Neutrophil (primary cell): ENCODE measurements at regions not wholly inside any gene's neighbourhood (a gene's known extent, or its start where the extent isn't known, plus 50 kb on each side); places are given as distances from the start of the nearest gene placed in this dataset.
"Not testable (repeated sequence)": the region's sequence is repeated elsewhere in the genome, so short reads cannot be mapped to it uniquely, and the experiment has no call there.

Experiments used
- H3K27ac ChIP-seq: fragments of 200-600 bp; sonication (generic); 2 replicates; pipeline ENCODE4 v1.5.1; 2016; ENCODE audit warnings: mild to moderate bottlenecking, moderate library complexity
- H3K27me3 ChIP-seq: fragments of 200-600 bp; sonication (generic); 2 replicates; pipeline ENCODE4 v1.6.0; 2016; ENCODE audit warnings: mild to moderate bottlenecking
- H3K36me3 ChIP-seq: fragments of 200-600 bp; sonication (generic); 2 replicates; pipeline ENCODE4 v1.5.1; 2017
- H3K4me1 ChIP-seq, 2 experiments: fragments of 200-600 bp in 1 of 2; sonication (generic) in 1 of 2; 1 replicate in 1 of 2; 2 replicates in 1 of 2; pipeline versions ENCODE4 v1.5.1 to v1.6.1; 2013 to 2016; ENCODE audit warnings: low read depth in 1 of 2, low read length in 1 of 2, mild to moderate bottlenecking in 1 of 2, moderate library complexity in 1 of 2; ENCODE audit not compliant: control insufficient read depth in 1 of 2, insufficient read depth in 1 of 2
- H3K4me3 ChIP-seq, 2 experiments: fragments of 200-600 bp in 1 of 2; sonication (generic) in 1 of 2; 1 replicate in 1 of 2; 2 replicates in 1 of 2; pipeline ENCODE4 v1.5.1; 2013 to 2016; ENCODE audit warnings: low read depth in 1 of 2, low read length in 1 of 2, mild to moderate bottlenecking in 1 of 2, moderate library complexity in 1 of 2
- H3K9me3 ChIP-seq: fragments of 200-600 bp; sonication (generic); 2 replicates; pipeline ENCODE4 v1.5.1; 2016
- TF ChIP-seq, protein P1 (sequence below): fragments of 200-600 bp; sonication (generic); IDR thresholded peaks from 2 replicates; pipeline ENCODE4 v1.5.1; 2016; ENCODE audit warnings: antibody characterized with exemption

DNA sequence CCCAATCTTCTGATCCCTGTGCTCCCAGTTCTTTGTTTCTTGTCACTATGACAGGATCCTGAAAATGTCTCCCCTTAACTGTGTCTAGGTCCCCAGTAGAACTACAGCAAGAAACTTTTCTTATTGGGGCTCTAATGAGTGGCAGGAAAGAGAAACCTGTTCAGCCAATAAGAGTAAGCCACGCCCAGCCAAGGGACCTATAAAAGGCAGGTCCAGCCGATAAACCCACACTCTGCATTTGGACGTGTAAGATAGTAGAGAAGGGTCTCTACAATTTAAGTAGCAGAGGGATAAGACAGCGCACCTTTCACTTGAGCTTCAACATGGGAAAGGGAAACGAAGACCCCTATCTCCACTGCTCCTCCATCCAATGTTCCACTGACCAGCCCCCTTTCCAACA, 149.9 kb downstream of the LMLN start:
- Histone ChIP-seq H3K36me3 (no peaks in the 10 kb centered on the region), H3K4me3 (no peak overlapping the region), H3K27me3 (peaks cover 53% of the 10 kb centered on the region), H3K27ac (no peak overlapping the region), H3K9me3 (no peaks in the 10 kb centered on the region), H3K4me1 (peaks cover 11 to 12% of the 10 kb centered on the region in 2 experiments)
- TF ChIP-seq, protein P1, sequence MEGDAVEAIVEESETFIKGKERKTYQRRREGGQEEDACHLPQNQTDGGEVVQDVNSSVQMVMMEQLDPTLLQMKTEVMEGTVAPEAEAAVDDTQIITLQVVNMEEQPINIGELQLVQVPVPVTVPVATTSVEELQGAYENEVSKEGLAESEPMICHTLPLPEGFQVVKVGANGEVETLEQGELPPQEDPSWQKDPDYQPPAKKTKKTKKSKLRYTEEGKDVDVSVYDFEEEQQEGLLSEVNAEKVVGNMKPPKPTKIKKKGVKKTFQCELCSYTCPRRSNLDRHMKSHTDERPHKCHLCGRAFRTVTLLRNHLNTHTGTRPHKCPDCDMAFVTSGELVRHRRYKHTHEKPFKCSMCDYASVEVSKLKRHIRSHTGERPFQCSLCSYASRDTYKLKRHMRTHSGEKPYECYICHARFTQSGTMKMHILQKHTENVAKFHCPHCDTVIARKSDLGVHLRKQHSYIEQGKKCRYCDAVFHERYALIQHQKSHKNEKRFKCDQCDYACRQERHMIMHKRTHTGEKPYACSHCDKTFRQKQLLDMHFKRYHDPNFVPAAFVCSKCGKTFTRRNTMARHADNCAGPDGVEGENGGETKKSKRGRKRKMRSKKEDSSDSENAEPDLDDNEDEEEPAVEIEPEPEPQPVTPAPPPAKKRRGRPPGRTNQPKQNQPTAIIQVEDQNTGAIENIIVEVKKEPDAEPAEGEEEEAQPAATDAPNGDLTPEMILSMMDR: no peak

DNA sequence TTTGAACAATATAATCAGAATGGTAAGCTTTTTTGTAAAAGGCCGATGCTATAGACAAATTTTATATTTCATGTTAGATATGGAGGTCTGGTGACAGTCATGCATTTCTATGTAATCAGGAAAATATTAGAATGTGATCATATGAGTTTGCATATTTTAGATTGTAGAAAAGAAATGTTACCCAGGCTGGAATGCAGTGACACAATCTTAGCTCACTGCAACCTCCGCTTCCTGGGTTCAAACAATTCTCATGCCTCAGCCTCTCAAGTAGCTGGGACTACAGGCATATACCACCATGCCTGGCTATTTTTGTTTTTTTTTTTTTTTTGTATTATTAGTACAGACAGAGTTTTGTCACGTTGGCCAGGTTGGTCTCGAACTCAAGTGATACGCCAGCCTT, 152.0 kb downstream of the LMLN start:
- no peaks in the 10 kb centered on the region for H3K36me3 ChIP-seq
- peaks cover 11 to 12% of the 10 kb centered on the region in 2 experiments for H3K4me1 ChIP-seq
- TF ChIP-seq, protein P1: no peak
- no peak overlapping the region for H3K4me3 ChIP-seq
- H3K9me3 ChIP-seq: no peaks in the 10 kb centered on the region
- H3K27ac ChIP-seq: no peak overlapping the region
- H3K27me3 ChIP-seq: peaks cover 75% of the 10 kb centered on the region

GRCh38 chr3:198113206-198114053, 153.4 kb downstream of the LMLN start:
- TF ChIP-seq, protein P1: no peak
- peak overlapping the region; percentile 46 to 60 for H3K4me3 ChIP-seq
- no peak overlapping the region for H3K27ac ChIP-seq
- H3K27me3 ChIP-seq: peaks cover 75% of the 10 kb centered on the region
- no peaks in the 10 kb centered on the region for H3K36me3 ChIP-seq
- no peaks in the 10 kb centered on the region for H3K9me3 ChIP-seq
- peaks cover 11 to 12% of the 10 kb centered on the region in 2 experiments for H3K4me1 ChIP-seq

DNA sequence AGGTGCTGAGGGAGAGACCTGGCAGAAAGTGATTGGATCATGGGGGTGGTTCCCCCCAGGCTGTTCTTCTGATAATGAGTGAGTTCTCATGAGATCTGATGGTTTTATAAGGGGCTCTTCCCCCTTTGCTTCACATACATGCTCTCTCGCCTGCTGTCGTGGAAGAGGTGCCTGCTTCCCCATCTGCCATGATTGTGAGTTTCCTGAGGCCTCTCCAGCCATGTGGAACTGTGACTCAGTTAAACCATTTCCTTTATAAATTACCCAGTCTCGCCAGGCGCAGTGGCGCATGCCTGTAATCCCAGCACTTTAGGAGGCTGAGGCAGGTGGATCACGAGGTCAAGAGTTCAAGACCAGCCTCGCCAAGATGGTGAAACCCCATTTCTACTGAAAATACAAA, 154.5 kb downstream of the LMLN start:
- not testable (repeated sequence) for H3K27ac ChIP-seq, H3K36me3 ChIP-seq, H3K9me3 ChIP-seq, H3K4me3 ChIP-seq
- peaks cover 11 to 12% of the 10 kb centered on the region in 2 experiments for H3K4me1 ChIP-seq
- H3K27me3 ChIP-seq: peaks cover 75% of the 10 kb centered on the region

DNA sequence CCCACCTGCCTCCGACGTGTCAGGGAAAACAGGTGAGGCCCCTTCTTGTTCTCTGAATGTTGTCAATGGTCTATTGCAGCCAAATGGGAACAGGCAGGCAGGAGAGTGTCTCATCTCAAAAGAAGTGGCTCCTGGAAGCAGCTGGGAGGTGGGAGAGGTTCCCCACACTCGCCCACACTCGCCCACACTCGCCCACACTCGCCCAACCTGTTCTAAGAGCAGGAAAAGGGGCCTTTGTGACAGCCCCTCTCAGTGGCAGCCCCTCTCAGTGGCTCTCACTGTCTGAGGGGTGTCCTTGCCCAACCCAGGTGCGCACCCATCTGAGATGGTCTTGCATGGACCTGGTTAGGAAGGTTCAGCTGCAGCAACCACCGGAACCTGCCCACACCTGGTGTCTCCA, 162.2 kb downstream of the LMLN start:
- H3K27ac ChIP-seq, H3K4me1 ChIP-seq, H3K9me3 ChIP-seq, H3K36me3 ChIP-seq, H3K4me3 ChIP-seq: not testable (repeated sequence)
- H3K27me3 ChIP-seq: peaks cover 14% of the 10 kb centered on the region

DNA sequence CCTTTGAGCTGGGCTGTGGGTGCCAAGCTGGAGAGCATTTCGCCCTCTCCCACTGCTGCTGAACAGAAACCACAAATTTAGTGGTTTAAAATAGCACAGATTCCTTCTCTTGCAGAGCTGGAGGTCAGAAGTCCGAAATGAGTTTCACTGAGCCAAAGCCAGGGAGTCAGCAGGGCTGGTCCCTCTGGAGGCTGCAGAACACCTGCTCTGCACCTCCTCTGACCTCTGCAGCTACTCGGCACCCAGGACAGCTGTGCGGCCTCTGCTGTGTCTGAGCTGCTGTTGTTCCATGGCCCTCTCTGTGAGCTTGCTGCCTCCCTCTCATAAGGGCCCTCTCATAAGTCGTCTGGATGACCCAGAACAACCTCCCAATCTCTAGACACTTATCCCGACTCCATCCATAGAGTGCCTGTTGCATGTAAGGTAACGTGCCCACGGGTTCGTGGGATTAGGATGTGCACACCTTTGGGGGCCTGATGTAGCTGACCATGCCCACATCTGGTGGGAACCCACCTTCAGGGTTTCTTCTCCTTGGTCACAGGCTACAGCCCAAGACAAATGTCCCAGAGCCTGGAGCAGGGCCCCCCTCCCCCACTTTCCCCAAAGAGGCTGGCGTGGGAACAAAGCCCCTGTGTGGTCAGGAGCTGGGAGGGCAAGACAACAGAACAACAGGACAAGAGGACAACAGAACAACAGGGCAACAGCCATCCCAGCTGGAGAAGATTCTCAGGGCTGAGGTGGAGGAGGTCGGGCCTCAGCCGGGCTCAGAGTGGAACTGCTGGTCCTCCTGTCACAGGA, 177.2 kb downstream of the LMLN start:
- not testable (repeated sequence) for H3K4me3 ChIP-seq, H3K27me3 ChIP-seq, H3K36me3 ChIP-seq, H3K4me1 ChIP-seq, H3K27ac ChIP-seq, H3K9me3 ChIP-seq

DNA sequence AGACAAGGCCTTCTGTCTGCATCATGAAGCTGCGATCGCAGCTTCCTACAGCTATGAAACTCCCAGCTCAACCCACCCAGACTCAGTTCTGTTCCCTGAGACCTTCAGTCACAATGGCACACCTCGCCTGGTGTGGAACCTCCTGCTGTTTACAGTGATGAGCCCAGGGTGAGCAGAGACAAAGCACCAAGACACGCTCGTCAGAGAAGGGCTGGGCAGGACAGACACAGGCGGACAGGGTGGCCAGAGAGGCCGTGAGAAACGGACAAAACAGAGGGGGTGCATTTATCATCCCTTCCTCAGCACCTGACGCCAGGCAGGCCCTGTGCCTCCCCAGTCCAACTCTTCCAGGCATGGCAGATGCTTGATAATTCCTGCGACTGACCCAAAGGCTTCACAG, 178.2 kb downstream of the LMLN start:
- H3K27ac ChIP-seq, H3K36me3 ChIP-seq, H3K4me1 ChIP-seq, H3K4me3 ChIP-seq, H3K9me3 ChIP-seq, H3K27me3 ChIP-seq: not testable (repeated sequence)

- H3K9me3 ChIP-seq, H3K4me1 ChIP-seq, H3K27me3 ChIP-seq, H3K36me3 ChIP-seq, H3K4me3 ChIP-seq, H3K27ac ChIP-seq: not testable (repeated sequence)
Observed at GRCh38 chr3:198139037-198139436, 179.0 kb downstream of the LMLN start.

DNA sequence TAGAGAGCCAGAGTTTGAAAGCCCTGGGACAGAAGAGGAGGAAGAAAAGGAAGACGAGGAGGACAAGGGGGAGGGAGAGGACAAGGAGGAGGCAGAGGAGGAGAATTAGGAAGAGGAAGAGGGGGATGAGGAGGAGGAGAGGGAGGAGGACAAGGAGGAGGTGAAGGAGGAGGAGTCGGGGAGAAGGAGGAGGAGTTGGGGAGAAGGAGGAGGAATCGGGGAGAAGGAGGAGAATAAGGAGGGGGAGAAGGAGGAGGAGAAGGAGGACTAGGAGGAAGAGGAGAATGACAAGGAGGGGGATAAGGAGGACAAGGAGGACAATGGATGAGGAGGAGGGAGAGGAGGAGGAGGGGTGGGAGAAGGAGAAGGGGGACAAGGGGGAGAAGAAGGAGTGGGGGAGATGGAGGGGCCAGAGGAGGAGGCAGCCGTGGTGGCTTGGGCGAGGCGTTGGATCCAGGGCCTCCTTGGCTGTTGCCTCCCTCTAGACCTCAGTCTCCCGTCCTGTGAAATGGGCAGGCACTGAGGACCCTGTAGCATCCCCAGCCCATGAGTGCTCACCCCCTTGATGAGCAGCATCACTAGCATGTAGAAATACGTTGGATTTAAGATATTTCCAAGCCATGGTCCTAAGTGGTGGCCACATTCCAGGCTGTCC, 179.6 kb downstream of the LMLN start:
- H3K9me3 ChIP-seq, H3K36me3 ChIP-seq, H3K27me3 ChIP-seq, H3K4me3 ChIP-seq, H3K27ac ChIP-seq, H3K4me1 ChIP-seq: not testable (repeated sequence)
